ENCODE measurements at regions not wholly inside any gene's neighbourhood (a gene's known extent, or its start where the extent isn't known, plus 50 kb on each side); places are given as distances from the start of the nearest gene placed in this dataset.

DNA sequence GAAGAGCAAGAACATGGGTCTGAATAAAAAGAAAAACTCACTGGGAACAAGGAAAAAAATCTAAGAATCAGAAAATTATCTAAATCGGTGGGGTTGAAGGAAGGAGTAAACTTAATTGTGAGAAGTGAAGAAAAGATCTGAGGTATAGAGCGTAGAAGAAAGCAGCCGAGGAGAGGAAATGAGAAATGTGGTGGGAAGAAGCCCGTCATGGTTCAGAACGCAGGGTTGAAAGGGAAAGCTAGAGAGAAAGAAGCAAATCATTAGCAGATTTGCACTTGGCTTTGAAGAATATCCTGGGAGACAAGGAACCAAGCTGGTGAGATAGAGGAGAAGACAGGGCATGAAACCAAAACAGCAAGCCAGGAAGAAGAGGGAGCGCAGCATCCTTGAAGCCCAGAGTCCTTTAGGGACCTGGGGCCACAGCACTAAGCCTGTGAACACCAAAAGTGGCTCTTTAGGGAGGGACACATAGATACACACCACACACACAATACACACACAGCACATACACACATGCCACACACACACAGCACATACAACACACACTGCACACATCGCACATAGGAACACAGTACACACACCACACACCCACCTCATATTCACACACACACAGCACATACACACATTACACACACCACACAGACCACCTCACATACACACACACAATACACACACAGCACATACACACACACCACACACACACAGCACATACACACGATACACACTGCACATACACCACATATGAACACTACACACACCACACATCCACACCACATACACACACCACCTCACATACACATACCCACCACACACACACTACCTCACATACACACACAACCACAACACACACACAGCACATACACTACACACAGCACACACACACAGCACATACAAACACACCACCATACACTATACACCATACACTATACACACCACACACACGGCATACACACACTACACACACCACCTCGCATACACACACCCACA, 274.6 kb downstream of the ETAA1 start:
- TF ChIP-seq, protein P1, sequence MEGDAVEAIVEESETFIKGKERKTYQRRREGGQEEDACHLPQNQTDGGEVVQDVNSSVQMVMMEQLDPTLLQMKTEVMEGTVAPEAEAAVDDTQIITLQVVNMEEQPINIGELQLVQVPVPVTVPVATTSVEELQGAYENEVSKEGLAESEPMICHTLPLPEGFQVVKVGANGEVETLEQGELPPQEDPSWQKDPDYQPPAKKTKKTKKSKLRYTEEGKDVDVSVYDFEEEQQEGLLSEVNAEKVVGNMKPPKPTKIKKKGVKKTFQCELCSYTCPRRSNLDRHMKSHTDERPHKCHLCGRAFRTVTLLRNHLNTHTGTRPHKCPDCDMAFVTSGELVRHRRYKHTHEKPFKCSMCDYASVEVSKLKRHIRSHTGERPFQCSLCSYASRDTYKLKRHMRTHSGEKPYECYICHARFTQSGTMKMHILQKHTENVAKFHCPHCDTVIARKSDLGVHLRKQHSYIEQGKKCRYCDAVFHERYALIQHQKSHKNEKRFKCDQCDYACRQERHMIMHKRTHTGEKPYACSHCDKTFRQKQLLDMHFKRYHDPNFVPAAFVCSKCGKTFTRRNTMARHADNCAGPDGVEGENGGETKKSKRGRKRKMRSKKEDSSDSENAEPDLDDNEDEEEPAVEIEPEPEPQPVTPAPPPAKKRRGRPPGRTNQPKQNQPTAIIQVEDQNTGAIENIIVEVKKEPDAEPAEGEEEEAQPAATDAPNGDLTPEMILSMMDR (IDR thresholded peaks at IDR 0.05), result no peak
- no peak for TF ChIP-seq ZFX (IDR thresholded peaks at IDR 0.05; ENCODE audit: borderline replicate concordance)

All from 22Rv1 (cell line).